Activated T-cell treated with anti-CD3 and anti-CD28 coated beads, Interleukin-2, amount 50 U/mL, for 48 hours (primary cell): ENCODE measurements at regions not wholly inside any gene's neighbourhood (a gene's known extent, or its start where the extent isn't known, plus 50 kb on each side); places are given as distances from the start of the nearest gene placed in this dataset.

Source experiments
- DNase-seq, 2 experiments: peaks; one replicate each; pipeline ENCODE4 v3.0.0-alpha.2; 2020

DNA sequence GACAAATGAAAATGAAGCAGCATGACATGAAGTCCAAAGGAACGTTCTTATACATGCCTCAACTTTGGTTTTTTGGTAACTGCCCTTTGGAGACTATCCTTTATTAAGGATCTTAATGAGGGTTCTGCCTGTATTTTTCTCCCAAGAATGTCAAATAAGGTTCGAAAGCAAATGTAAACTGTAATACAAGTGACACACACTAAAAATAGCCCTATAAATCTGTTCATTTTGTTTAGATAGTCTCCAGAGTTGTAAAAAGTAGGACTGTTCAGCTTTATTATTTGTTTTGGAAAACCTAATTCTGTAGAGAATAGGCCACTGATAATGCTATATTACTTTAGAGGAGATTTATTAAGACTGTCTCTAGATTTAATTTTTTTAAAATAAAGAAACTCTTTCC is 80.5 kb upstream of the CDIN1 start:
- no peak for DNase-seq

DNA sequence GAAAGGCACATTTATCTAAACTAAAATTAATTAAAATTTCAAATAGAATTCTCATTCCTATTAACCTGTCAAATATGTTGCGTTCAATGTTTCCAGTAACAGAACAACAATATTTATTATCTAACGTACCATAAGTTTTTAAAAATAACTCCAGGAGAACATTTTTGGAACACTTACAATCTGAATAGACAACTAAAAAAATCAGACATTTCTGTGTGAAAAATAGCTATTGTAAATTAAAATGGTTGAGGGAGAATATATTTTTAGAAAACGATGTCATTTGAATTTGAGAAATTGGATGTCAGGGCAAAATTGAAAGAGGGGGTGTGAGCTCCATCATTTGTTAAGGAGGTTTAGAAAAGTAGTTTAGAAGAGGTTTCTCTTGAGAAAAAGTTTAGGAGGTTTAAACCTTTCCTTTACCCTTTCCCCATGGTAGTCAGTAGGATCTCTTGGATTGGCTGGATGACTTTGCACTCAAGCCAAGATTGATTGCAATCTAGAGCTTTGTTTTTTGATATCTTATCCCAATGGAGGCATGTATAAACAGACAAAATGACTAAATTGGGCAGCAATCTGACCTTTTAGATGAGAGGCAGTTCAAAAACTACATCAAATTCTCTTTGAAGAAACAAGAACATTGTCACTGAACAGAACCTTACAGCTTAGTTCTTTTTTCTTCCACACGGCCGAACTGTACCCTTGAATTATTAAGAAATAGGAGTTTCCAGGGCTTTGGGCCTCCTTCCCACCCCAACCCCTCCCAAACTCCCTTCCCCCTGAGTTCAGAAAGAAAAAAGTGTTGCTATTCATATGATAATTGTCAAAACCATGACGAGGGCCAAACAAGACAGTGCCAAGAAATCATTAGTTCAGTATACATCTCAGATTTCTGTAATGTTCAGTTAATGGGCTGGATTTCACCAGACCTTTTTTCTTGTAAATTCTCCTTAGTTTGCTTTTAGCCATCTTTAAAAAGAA is 79.7 kb upstream of the CDIN1 start:
- DNase-seq = no peak

DNA sequence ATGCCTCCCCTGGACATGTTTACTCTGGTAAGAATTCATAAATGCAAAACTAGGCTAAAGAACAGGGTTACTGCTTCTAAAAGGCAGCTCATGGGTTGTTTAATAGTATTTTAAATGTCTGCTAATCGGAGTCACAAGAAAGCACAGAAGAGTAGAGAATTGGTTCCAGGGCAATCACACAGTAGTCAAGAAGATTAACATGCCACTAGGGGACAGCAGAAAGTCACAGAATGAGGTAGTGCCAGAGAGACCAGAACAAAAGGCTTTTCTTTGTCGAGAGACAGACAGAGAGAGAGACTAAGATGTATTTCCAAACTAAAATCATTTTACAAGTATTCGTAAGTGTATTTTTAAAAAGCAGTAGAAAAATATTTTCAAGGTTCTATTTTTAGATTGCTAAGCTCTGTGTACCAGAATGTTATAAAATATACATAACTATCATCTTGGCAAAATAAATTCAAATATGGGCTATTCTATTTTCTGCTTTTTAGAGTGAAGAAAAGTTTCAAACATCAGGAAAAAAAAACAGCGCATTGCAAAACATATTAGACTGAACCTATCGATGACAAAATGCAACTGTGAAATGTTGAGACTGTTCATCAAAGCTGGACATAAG is 78.3 kb upstream of the CDIN1 start:
- no peak for DNase-seq

DNA sequence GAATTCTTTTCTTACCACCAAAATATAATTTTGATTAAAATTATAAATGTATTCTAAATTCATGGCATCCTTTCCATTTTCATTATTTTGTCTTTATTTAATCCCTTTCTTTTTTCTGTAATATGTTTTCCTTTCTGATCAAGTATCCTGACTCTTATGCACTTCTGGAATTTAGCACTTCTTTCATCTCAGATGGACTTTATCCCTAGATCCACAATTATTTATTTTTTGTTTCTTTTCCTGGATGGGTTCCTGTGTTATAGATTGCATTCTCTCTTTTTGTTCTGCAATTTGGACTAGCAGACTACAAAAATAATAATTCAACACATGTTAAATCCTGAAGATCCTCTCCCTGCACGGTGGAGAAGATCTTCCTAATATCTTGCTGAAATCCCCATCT is 76.9 kb upstream of the CDIN1 start:
- DNase-seq = no peak

DNA sequence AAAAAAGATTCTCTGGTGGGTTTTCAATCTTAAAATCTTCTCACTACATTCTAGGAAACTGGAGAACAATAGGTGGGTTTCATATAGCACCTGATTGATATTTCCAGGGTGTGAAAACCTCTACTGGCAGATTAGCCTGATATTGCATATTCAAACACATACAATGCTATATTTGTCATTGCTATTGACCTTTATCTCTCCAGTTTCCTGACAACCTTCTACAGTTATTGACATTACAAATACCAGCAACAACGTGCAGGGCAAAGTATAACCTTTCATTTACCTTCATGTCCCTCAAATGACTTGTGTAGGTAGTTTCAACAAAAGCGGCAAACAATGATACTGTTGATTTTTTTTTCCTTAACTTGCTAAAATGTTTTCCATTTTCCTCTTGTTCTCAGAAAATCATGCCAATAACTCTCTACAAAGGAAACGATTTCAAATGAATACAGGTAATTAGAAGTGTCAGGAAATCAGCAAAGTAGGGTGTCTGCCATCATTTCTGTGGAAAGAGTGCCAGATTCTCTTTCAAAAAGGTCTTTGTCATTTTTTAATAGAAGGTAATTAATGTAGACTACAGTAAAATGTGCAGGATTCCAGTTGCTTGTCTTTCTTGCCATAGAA is 72.6 kb upstream of the CDIN1 start:
- DNase-seq = no peak

DNA sequence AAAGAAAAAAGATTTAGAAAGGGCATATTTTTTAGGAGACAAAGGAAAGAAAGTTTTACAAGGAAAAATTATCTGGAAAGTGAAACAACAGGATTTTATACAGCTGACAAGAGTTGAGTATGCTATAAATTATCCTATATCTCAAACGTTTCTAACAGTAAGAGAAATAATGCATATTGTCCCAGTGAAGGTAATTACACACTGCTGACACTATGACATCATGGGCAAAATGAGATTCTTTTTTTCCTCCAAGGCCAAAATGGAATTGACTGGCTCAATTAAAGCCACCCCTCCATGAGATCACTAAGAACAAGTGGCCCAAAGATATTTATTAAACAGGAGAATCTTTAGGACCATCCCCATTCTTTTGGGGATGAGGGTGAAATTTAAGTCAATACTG is 72.0 kb upstream of the CDIN1 start:
- no peak for DNase-seq

DNA sequence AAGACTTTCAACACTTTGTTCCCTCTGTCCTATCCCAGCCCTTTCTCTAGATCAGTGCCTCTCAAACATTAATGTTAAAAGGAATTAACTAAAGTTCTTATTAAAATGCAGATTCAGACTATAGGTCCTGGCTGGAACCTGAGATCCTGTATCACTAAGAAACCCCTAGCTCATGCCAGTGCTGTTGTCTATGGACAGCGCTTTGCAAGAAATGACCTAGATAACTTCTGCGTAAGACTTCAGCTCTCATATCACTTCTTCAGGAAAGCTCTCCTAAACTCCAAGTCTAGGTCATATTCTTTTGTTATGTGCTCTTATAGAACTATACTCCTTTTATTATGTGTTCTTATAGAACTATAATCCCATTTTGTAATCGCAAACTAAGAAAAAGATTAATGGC is 67.8 kb upstream of the CDIN1 start:
- no peak for DNase-seq

DNA sequence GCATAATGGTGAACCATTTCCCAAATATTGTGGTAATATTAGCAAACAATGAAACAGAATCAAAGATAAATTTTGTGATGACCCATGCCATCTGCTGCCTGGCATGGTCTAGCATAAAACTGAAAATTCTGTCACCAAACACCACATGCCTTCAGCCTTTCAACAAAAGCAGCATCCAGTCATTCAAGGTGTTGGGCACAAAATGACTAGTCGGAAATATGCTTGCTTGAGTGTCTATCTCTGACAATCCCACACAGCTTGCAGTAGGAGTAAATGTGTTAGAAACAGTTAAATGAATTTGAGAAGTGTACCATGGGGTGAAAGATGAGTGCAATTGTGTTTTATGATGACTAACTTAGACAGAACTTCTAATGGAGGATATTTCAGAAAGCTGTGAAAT is 61.7 kb upstream of the CDIN1 start:
- DNase-seq = no peak

DNA sequence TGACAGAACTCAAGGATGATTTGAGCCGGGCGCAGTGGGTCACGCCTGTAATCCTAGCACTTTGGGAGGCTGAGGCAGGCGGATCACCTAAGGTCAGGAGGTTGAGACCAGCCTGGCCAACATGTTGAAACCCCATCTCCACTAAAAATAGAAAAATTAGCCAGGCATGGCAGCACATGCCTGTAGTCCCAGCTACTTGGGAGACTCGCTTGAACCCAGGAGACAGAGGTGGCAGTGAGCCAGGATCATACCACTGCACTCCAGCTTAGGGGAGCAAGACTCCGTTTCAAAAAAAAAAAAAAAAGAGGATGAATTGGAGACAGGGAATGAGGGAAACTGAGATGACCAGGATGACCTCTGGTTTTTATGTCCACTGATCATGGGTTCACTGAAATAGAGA is 60.4 kb upstream of the CDIN1 start:
- DNase-seq = no peak

DNA sequence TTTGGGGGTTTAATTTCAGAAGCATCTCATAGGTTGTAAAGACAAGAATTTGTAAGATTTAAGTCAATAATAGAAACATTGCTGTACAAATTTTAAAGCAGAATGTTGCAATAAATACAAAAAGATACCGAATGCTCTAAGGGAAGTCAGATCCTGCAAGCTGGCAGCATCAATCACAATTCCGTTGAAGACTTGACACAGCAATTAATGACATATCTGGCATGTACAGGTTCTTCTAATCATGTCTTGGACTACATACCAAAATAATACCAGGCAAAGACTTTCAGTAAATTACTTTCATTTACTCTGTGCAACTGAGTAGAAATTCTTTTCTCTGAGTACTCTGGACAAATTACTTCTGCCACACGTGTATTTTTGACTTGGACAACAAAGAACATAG is 54.0 kb upstream of the CDIN1 start:
- DNase-seq = no peak

DNA sequence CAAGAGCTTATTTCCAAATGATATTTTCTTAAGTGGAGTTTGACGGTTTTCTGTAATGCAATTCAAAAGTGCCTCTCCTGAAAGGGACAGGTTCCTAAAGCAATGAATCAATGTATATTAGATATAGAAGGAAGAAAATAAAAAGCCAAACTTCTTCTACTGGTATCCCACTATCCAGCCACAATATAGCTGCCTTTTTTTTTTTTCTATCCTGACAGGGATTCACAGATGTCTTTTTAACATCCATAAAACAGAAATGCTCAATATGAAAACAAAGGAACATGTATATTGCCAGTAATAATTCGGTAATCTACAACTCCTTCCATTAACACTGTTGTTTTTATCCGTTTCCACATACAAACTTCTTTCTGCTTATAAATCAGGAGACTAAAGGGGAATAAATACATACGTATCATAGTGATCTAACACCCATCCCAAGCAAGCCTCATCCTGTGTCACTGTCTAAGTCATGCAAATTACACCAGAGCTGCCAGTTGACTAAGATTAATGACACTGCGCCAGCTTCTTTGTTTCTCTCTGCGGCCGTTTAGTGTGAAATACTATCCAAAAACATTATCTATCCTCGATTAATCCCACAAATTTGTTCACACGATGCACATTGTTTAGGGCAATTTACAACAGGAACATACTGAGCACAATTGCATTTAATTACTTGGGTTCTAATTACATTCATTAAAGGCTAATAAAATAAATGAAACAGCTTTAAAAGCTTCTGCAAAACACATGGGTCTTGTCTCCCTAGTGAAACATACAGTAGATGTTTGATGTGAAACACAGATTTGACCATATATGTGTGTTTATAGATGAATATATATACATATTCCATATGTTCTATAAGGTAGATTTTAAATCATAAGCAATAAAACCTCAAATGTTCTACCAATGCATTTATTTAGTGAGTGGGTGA is 51.9 kb upstream of the CDIN1 start:
- no peak for DNase-seq

DNA sequence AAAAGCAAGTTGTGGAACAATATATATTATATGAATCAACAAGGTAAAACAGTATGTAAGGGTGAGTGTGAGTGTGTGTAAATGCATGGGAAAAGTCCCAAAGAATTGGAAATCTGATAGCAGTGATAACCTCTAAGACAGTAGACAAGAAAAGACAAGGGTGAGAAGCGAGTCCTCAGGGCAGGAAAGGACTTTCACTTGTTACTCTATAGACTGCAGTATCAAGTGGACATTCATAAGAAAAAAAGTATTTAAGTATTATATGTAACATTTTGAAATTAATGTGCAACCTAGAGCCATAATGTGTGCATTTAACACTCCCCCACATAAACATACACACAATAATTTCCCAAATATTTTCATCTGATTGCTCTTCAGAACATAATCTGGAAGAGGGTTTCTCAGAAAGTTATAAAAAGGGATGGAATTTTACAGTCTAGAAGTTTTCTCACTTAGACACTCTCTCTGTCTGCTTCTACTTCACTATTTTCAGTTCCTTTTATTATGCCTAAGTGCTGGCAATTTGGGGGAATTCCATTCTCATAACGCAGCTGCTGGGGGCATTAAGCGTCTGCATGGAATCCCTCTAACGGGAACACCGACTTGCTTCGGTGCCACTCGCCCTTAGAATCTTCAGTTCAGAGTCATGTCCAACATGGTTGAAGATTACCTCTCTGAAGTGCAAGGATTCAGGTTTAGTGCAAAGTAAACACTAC is 50.0 kb upstream of the CDIN1 start:
- DNase-seq = no peak
